HS-5 (cell line): ENCODE measurements at regions not wholly inside any gene's neighbourhood (a gene's known extent, or its start where the extent isn't known, plus 50 kb on each side); places are given as distances from the start of the nearest gene placed in this dataset.

Experiments used
- DNase-seq: peaks from one replicate; pipeline ENCODE4 v3.0.0-alpha.2; 2012; ENCODE audit warnings: low read depth

- DNase-seq = no peak
These were observed 218.7 kb upstream of the BCOR start for GRCh38 chrX:40316502-40316901.

- no peak for DNase-seq
These were observed 216.3 kb upstream of the BCOR start for GRCh38 chrX:40314070-40314469.

DNA sequence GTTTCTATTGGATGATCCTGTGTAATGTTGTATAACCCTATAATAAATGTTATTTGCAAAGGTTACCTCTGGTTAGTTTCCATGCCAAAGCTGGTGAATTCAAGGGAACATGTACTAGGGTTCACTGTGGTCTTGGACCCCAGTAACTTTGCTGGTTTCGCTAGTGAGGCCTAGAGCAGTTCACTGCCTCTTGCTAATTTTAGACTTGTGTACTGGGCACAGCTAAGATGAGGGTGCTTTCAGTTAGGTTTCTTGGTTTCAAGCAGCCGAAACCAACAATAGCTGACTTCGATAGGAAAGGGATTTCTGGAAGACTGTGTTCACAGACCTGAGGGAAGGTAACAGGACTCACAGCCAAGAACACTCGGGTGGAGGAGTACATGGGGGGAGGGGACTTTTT lies 215.5 kb upstream of the BCOR start:
- no peak for DNase-seq

- no peak for DNase-seq
These were observed 212.7 kb upstream of the BCOR start for GRCh38 chrX:40310447-40310846.

GRCh38 chrX:40310016-40310415 lies 212.3 kb upstream of the BCOR start:
- DNase-seq = no peak

DNA sequence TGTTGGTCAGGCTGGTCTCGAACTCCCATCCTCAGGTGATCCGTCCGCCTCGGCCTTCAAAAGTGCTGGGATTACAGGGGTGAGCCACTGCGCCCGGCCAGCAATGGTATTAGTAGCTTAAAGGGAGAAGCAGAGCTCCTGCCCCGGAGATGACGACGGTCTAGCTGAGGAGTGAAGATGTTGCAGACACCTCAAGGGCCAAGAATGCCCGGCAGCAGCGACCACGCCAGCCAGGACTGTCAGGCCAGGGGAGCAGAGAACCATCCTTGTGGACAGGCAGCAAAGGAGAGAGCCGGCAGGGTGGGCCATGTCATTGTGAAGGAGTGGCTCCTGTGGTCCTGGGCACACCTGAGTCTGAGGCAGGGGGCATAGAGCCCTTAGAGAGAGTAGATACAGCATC lies 210.1 kb upstream of the BCOR start:
- DNase-seq = no peak

DNA sequence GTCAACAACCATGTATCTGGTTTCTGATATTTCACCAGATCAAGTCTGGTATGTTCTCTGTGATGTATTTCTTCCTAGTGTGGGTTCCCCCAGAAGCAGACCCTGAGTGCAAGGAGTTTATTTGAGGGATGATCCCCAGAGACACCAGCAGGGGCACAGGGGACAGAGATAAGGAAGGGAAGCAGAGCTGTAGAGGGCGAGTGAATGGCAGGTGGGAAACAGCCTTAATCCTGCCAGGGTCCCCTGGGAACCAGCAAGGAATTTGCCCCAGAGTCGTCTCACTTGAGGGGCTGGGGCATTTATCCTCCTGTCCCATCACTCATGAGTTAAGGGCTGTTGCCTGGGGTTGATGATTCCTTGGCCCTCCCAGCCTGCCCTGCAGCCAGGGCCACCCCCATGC lies 206.4 kb upstream of the BCOR start:
- DNase-seq = no peak

DNA sequence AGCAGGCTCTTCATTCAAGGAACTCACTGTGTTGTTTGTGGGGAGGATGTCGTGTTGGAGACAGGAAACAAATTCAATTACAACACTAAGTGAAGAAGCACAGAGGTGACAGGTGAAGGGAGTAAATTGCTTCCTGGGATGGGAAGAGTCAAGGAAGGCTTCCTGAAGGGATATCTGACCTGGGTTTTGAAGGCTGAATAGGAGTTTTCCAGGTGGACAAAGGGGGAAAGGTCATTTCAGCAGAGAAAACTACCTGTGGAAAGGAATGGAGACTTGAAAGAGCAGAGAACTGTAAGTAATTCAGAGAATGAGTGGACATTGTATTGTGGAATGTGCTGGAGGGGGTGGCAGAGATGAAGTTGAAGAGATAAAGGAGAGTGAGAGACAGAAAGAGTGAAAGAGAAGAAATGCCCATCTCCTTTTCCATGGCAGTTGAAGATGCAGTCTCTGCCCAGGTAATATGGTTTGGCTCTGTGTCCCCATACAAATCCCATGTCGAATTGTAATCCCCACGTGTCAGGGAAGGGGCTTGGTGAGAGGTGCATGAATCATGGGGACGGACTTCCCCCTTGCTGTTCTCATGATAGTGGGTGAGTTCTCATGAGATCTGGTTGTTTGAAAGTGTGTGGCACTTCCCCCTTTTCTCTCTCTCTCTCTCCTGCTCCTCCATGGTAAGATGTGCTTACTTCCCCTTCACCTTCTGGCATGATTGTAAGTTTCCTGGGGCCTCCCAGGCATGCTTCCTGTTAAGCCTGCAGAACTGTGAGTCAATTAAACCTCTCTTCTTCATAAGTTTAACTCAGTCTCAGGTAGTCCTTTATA lies 205.7 kb upstream of the BCOR start:
- no peak for DNase-seq

GRCh38 chrX:40300286-40300890 lies 202.6 kb upstream of the BCOR start:
- no peak for DNase-seq

DNA sequence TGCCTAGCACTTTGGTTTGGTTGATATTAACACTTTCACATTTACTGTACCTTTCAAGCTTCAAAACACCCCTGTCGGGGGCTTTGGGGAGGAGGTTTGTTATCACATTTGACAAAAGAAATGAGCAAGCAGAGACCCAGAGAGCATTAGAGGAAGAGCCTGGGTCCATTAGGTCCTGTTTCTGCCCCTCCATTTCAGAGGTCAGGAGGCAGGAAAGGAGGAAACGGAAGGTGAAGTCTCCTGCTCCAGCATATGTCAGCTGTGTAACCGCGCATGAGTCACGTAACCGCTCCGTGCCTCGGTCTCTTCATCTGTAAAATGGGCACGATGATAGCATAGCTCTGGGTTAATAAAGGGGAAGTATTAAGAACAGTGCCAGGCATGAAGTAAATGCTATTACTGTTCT lies 201.9 kb upstream of the BCOR start:
- no peak for DNase-seq

- no peak for DNase-seq
These were observed 201.1 kb upstream of the BCOR start for GRCh38 chrX:40298572-40299479.

DNA sequence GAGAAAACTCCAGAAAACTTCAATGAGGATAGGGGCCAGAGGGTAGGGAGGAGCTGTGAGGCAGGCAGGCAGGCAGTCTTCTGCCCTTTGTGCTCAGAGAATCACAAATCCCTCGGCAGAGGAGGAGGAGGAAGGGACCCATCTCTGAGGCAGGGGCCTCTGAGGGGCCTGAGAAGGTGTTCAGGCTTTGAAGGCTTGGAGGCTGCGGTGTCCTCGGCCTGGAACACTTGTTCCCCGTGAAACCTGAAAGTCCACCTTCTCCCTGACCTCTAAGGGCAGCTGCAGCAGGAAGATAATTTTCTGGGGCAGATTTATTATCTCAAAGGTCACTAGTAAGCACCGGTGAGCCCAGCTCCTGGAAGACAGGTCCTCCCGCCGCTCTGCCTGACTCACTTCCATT lies 200.3 kb upstream of the BCOR start:
- no peak for DNase-seq

- DNase-seq = no peak
These were observed 193.8 kb upstream of the BCOR start for GRCh38 chrX:40291553-40291952.

GRCh38 chrX:40290517-40290916 lies 192.8 kb upstream of the BCOR start:
- DNase-seq = no peak

DNA sequence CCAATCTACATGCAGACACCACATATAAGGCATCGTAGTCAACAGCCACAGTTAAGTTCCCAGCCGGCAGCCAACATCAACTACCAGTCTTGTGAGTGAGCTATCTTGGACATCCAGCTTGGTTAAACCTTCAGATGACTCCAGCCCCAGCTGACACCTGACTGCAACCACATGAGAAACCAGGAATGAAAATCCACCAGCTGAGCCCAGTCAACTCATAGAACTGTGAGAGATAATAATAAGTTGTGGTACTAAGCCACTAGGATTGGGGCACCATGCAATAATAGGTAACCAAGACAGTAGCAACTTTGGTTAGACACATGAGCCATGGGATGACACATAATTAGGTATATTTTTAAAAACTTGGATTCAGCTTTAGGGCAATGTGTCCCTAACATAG lies 188.1 kb upstream of the BCOR start:
- DNase-seq = no peak

GRCh38 chrX:40284852-40285251 lies 187.1 kb upstream of the BCOR start:
- DNase-seq = no peak

- DNase-seq = no peak
These were observed 186.2 kb upstream of the BCOR start for GRCh38 chrX:40283981-40284380.

DNA sequence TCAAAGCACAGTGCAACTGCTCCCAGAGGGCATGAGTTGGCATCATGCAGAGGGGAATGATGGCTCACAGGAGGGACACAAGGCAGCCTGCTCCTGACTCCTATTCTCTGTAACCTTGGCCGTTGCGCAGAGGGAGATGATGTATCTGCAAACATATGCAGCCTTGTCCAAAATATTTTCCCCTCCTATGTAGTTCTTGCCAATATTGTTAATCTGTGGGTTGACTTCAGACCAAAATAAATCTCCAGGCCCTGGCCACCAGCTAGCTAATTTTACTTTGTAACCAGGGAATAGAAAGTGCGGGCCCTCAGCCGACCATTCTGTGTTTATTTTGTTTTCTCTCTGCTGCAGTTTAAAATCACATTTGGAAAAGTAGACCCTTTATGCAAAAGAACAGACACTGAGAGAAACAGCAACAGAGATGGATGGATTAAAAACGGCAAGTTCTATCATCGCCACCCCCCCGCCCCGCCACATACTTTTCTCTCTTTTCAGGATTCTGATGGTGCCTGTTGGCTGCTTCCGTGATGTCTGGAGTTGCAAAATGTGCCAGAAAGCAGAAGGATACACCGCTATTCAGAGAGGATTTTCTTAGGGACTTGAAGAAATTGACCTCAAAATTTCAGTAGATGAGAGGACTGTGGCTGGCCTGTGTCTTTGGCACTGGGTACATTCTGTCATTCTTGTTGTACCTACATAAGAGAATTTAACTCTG lies 185.3 kb upstream of the BCOR start:
- no peak for DNase-seq

DNA sequence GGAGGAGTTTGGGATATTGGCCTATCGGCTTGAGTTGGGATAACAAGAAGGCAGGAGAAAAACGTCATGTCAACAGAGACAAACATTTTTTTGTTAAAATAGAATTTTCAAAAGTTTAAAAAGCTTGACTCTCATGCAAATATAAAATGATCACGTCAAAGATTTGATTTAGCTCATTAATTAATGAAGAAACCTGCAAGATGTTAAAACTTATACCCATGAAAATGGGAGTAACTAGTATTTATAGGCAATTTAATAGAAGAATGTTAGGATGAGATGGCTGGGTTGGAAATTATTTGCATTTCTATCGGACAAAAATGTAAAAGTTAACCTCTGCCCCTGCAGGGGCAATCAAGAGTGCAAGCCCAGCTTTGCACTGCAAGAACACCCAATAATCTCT lies 184.6 kb upstream of the BCOR start:
- DNase-seq = no peak

- no peak for DNase-seq
These were observed 183.7 kb upstream of the BCOR start for GRCh38 chrX:40281336-40282005.

DNA sequence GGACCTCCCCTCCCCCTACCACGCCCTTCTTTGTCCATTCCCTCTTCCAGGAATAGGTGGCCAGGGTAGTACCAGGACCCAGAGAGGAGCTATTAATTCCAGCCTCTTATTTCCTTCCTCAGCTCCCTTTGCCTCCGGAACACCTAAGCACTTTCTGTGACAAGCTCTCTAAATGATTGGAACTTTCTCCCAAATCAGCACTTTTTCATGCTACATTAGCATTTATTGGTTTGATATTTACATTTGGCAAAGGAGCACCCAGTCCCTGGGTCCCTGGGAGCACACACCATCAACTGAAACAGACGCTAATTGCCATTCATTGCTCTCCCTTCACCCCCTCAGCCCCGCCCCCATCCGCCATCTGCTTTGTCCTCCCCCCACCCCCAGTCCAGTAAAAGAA lies 182.0 kb upstream of the BCOR start:
- no peak for DNase-seq

DNA sequence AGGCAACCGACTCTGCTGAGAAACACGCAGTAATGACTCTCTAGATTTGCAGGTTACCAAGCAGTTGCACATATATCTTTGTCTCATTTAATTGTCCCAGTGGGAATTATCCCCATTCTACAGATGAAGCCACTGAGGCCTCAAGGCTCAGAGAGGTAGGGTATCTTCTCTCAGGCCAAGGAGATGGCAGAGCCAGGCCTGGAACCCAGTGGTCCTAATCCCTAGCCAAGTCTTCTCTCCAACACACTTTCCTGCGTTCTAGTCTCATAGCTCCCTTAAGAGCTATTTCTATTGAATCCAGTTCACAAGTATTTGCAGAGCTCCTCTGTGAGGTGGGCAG lies 181.3 kb upstream of the BCOR start:
- no peak for DNase-seq
